PC-3 (cell line): ENCODE measurements at regions not wholly inside any gene's neighbourhood (a gene's known extent, or its start where the extent isn't known, plus 50 kb on each side); places are given as distances from the start of the nearest gene placed in this dataset.

Experiments
- ATAC-seq: fragments of 200-7000 bp; cut with Tn5 transposase; 2 replicates; pipeline ENCODE4 v1.9.1; 2020; ENCODE audit warnings: mild to moderate bottlenecking, moderate library complexity
- BruUV-seq: library from RNA; stranded (reverse); fragments of 400-500 nt; replicated peaks from 2 replicates; lab custom pipeline; 2021; lab: Mats Ljungman, UMichigan
- CTCF ChIA-PET: fragments of 300-600 bp; sonication (Branson Sonifier 250); formaldehyde crosslinking; loops from one replicate; lab custom pipeline; 2022; ENCODE audit warnings: antibody characterized with exemption; lab: Charles Lee
- POLR2A ChIA-PET: fragments of 300-600 bp; sonication (Branson Sonifier 250); formaldehyde crosslinking; loops from one replicate; lab custom pipeline; 2022; ENCODE audit warnings: antibody characterized with exemption; ENCODE audit not compliant: unreplicated experiment; lab: Charles Lee
- DNase-seq: peaks from one replicate; pipeline ENCODE4 v3.0.0-alpha.2; 2015
- H2AFZ ChIP-seq: fragments of 300-600 bp; sonication (generic); 2 replicates; pipeline ENCODE4 v1.6.0; 2016; ENCODE audit warnings: antibody characterized with exemption, low read length
- H3F3A ChIP-seq: fragments of 300-600 bp; sonication (generic); one replicate; pipeline ENCODE4 v1.6.0; 2017; ENCODE audit warnings: antibody characterized with exemption, low read length, control low read depth, mild to moderate bottlenecking; ENCODE audit not compliant: unreplicated experiment
- H3K27ac ChIP-seq: fragments of 300-600 bp; sonication (generic); 2 replicates; pipeline ENCODE4 v1.5.1; 2016; ENCODE audit warnings: mild to moderate bottlenecking, low read length
- H3K27me3 ChIP-seq: fragments of 300-600 bp; sonication (generic); 2 replicates; pipeline ENCODE4 v1.6.1; 2016; ENCODE audit warnings: low read length, mixed read lengths
- H3K36me3 ChIP-seq: fragments of 300-600 bp; sonication (generic); 2 replicates; pipeline ENCODE4 v1.6.1; 2016; ENCODE audit warnings: low read depth, mixed run types, low read length, mixed read lengths
- H3K4me1 ChIP-seq: fragments of 300-600 bp; sonication (generic); 2 replicates; pipeline ENCODE4 v1.5.1; 2016; ENCODE audit warnings: low read length; ENCODE audit not compliant: insufficient read depth
- H3K4me2 ChIP-seq: fragments of 300-600 bp; sonication (generic); 2 replicates; pipeline ENCODE4 v1.6.0; 2016; ENCODE audit warnings: low read length
- H3K4me3 ChIP-seq: fragments of 300-600 bp; sonication (generic); 2 replicates; pipeline ENCODE4 v1.5.1; 2016; ENCODE audit warnings: mild to moderate bottlenecking, low read length, mixed read lengths
- H3K79me2 ChIP-seq: fragments of 300-600 bp; sonication (generic); 2 replicates; pipeline ENCODE4 v1.6.1; 2017; ENCODE audit warnings: low read length, mixed read lengths
- H3K9ac ChIP-seq: fragments of 300-600 bp; sonication (generic); 2 replicates; pipeline ENCODE4 v1.6.0; 2016; ENCODE audit warnings: mild to moderate bottlenecking, low read length
- H3K9me2 ChIP-seq: fragments of 300-600 bp; sonication (generic); replicated peaks from 2 replicates; pipeline ENCODE4 v1.6.1; 2016; ENCODE audit warnings: mixed run types, low read length, mixed read lengths
- H3K9me3 ChIP-seq: fragments of 300-600 bp; sonication (generic); 2 replicates; pipeline ENCODE4 v1.6.1; 2016; ENCODE audit warnings: low read length, mixed read lengths
- H4K20me1 ChIP-seq: fragments of 300-600 bp; sonication (generic); 2 replicates; pipeline ENCODE4 v1.6.1; 2016; ENCODE audit warnings: low read length, mixed read lengths
- CTCF ChIP-seq: fragments of 300-600 bp; sonication (generic); conservative IDR thresholded peaks from 2 replicates; pipeline ENCODE4 v1.5.1; 2017; ENCODE audit warnings: antibody characterized with exemption, low read depth, mild to moderate bottlenecking, low read length
- EZH2 ChIP-seq: fragments of 300-600 bp; sonication (generic); IDR thresholded peaks from one replicate; pipeline ENCODE4 v1.6.1; 2017; ENCODE audit warnings: antibody characterized with exemption, mild to moderate bottlenecking, low read length; ENCODE audit not compliant: unreplicated experiment
- EZH2phosphoT487 ChIP-seq: fragments of 300-600 bp; sonication (generic); IDR thresholded peaks from 2 replicates; pipeline ENCODE4 v1.6.1; 2018; ENCODE audit warnings: mild to moderate bottlenecking, antibody characterized with exemption, low read length, borderline replicate concordance
- intact Hi-C: fragments of 100-400 bp; cut with micrococcal nuclease; formaldehyde crosslinking; loops from 2 replicates; pipeline ENCODE4 v1.9.0; 2023

GRCh38 chr13:99834246-99834645, 137.3 kb downstream of the ZIC5 start:
- TF ChIP-seq CTCF: no peak
- TF ChIP-seq EZH2: no peak
- TF ChIP-seq EZH2phosphoT487: no peak
- Histone ChIP-seq H3K36me3 (no peaks in the 10 kb centered on the region), H3K27me3 (0 out of 2 replicates have a peak, but pooled peaks cover 2% of the 10 kb centered on the region), H3K9ac (no peak overlapping the region), H3K79me2 (no peaks in the 10 kb centered on the region), H3F3A (no peaks in the 10 kb centered on the region), H3K4me2 (no peak overlapping the region), H3K9me3 (no peaks in the 10 kb centered on the region), H3K9me2 (no peaks in the 10 kb centered on the region), H3K27ac (no peak overlapping the region), H3K4me1 (no peaks in the 10 kb centered on the region), H2AFZ (no peak overlapping the region), H4K20me1 (no peaks in the 10 kb centered on the region), H3K4me3 (no peak overlapping the region)
- no TSS peak for BruUV-seq
- ChIA-PET POLR2A (no interaction called here), CTCF (no interaction called here)
- DNase-seq: peak; percentile 19
- intact Hi-C loops: no loop called here
- ATAC-seq: peak; percentile 13; the same call in 1 of the 2 replicates

GRCh38 chr13:99832347-99832746, 139.2 kb downstream of the ZIC5 start:
- Histone ChIP-seq H3K9me3 (no peaks in the 10 kb centered on the region), H2AFZ (no peak overlapping the region), H3F3A (no peaks in the 10 kb centered on the region), H3K27me3 (0 out of 2 replicates have a peak, but pooled peaks cover 5% of the 10 kb centered on the region), H3K4me1 (peaks cover 4% of the 10 kb centered on the region), H3K9me2 (no peaks in the 10 kb centered on the region), H3K4me3 (no peak overlapping the region), H3K36me3 (no peaks in the 10 kb centered on the region), H3K4me2 (no peak overlapping the region), H3K9ac (no peak overlapping the region), H3K27ac (no peak overlapping the region), H4K20me1 (no peaks in the 10 kb centered on the region), H3K79me2 (no peaks in the 10 kb centered on the region)
- ATAC-seq (no peak), DNase-seq (no peak)
- POLR2A ChIA-PET: no interaction called here
- no TSS peak for BruUV-seq
- intact Hi-C loops: no loop called here
- TF ChIP-seq EZH2: no peak
- TF ChIP-seq CTCF: no peak
- TF ChIP-seq EZH2phosphoT487: no peak
- CTCF ChIA-PET: no interaction called here

GRCh38 chr13:99830931-99831330, 140.6 kb downstream of the ZIC5 start:
- DNase-seq (no peak), ATAC-seq (no peak)
- no peak overlapping the region for H3K4me2 ChIP-seq
- no peaks in the 10 kb centered on the region for H4K20me1 ChIP-seq
- H3F3A ChIP-seq: no peaks in the 10 kb centered on the region
- H3K4me1 ChIP-seq: peaks cover 15% of the 10 kb centered on the region
- H2AFZ ChIP-seq: no peak overlapping the region
- no peak for TF ChIP-seq EZH2phosphoT487
- TF ChIP-seq CTCF: no peak
- TF ChIP-seq EZH2: no peak
- H3K27ac ChIP-seq: no peak overlapping the region
- H3K9me3 ChIP-seq: no peaks in the 10 kb centered on the region
- ChIA-PET POLR2A (no interaction called here), CTCF (interaction anchor here (0.6 kb wide), 1 partner anchor 161 kb away, joined by 3 read pairs; no protein-coding TSS in a partner anchor)
- H3K36me3 ChIP-seq: no peaks in the 10 kb centered on the region
- no peaks in the 10 kb centered on the region for H3K9me2 ChIP-seq
- H3K9ac ChIP-seq: no peak overlapping the region
- 0 out of 2 replicates have a peak, but pooled peaks cover 5% of the 10 kb centered on the region for H3K27me3 ChIP-seq
- BruUV-seq: no TSS peak
- intact Hi-C loops: no loop called here
- H3K4me3 ChIP-seq: no peak overlapping the region
- H3K79me2 ChIP-seq: no peaks in the 10 kb centered on the region
